DMS153 (cell line): ENCODE measurements at regions not wholly inside any gene's neighbourhood (a gene's known extent, or its start where the extent isn't known, plus 50 kb on each side); places are given as distances from the start of the nearest gene placed in this dataset.
"Not testable (repeated sequence)": the region's sequence is repeated elsewhere in the genome, so short reads cannot be mapped to it uniquely, and the experiment has no call there.

Source experiments
- DNase-seq: peaks from one replicate; lab custom pipeline; 2025; lab: John Stamatoyannopoulos, UW

- DNase-seq: no peak
Measured at GRCh38 chr21:35982717-35983116, 77.6 kb downstream of the SETD4 start.

- no peak for DNase-seq
Measured at GRCh38 chr21:35981514-35982070, 78.7 kb downstream of the SETD4 start.

- DNase-seq: no peak
Measured at GRCh38 chr21:35980821-35981220, 79.5 kb downstream of the SETD4 start.

DNA sequence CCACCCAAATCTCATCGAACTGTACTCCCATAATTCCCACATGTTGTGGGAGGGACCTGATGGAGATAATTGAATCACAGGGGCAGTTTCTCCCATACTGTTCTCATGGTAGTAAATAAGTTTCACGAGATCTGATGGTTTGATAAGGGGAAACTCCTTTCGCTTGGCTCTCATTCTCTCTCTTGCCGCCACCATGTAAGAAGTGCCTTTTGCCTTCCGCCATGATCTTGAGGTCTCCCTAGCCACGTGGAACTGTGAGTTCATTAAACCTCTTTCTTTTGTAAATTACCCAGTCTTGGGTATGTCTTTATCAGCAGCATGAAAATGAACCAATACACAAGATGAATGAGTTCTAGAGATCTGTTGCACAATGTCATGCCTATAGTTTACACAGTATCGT lies 82.5 kb downstream of the SETD4 start:
- not testable (repeated sequence) for DNase-seq

DNA sequence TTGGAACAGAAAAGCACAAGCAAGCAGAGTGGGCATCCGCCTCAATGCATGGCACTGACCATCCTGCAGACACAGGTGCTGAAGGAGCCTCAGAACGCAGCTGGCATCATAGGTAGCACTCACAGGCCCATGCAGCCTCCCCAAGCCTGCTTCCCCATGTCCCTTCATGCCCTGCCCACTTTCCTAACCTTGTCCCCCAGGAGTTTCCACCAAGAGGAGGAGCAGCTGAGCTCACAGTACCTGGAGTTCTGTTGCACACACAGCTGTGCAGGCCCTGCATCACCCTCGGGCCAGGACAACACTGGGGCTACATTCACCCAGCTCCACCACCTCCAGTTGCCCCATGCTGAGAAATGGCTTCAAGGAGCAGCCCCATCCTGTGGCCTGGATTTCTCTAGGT lies 83.4 kb downstream of the SETD4 start:
- no peak for DNase-seq

DNA sequence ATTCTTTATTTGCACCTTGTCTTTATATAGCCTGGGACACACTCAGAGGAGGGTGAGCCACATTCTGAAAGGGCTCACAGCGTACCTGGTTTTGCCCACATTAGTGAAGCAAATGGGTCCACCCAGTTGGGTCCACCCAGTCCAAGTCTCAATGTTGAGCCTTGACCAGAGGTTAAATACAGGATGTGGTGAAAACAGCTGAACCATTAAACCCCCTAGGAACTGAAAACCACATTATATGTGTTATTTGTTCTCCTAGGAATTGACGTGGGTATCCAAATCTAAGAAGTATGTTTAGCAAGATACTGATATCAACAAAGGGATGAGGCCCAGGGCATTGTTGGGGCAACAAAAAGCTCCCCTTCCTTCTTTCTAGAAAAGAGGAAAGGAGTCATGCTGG lies 83.8 kb downstream of the SETD4 start:
- DNase-seq: no peak

GRCh38 chr21:35974775-35975174 lies 85.6 kb downstream of the SETD4 start:
- DNase-seq: peak; percentile 98

DNA sequence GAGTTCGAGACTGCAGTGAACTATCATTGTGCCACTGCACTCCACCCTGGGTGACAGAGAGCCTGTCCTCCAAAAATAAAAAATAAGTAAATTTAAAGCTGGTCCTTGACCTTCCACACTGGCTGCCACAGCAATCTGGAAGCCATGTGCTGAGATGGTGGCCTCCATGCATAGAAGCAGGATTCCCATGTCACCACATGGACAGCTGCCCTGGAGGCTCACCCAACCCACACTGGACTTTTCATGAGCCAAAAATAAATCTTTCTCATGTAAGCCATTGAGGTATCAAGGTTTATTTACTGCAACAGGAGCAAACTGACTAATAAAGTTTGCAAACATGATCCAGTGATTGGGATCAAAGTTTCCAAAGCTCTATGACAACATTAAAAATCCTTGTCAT lies 88.5 kb downstream of the SETD4 start:
- no peak for DNase-seq

- no peak for DNase-seq
Measured at GRCh38 chr21:35969281-35969680, 91.0 kb downstream of the SETD4 start.

DNA sequence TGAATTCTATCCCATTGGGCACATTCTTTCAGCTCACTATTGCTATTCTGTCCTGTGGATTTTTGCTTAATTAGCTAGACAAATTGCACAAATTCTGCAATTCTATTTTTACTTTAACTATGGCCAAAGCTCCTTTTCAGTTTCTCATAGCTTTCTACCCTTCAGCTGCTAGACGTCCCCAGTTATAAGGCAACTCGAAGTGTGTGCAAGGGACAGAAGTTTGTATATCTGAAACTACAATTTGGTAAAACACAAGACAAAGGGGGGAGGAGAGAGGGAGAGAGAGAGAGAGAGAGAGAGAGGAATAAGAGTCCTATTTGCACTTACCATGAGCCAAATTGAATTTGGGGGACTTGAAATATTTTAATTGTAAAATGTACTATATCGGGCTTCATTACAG lies 91.8 kb downstream of the SETD4 start:
- no peak for DNase-seq

DNA sequence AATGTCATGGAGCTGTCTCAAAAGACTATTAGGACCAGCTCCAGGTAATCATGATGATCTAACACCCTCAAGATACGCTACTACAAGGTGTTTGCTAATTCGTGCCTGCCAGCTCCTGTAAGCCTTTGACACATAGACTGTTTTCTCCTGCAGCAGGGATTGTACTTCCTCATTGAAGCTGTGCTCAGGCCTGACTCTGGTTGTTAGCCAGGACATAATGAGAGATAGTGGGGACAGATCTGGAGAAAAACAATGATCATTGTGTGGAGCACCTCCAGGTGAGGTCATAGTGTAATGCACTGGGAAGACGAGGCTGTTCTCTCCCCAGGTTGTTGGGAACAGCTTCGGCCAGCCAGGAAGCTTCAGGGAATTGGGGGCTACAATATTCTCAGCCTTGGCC lies 94.6 kb downstream of the SETD4 start:
- no peak for DNase-seq

DNA sequence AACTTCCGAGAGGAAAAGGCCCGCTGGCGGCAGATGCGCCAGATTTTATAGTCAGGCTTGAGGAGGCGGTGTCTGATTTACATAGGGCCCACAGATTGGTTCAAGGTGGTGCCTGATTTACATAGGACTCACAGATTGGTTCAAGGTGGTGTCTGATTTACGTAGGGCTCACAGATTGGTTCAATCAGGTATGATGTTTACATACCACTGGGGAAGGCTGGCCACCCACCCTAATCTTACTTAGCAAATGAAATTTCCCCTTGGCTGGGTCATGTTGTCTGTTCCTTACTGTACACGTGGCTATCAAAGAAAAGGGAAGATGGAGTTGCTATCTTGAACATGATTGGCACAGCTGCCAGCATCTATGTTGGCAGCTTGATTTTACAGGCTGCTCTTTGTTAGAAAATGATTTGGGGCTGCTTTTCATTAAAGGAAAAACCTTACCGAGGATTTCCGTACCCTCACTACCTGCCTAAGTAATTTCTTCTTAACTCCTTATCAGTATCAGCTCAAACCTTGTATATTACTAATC lies 96.3 kb downstream of the SETD4 start:
- no peak for DNase-seq

DNA sequence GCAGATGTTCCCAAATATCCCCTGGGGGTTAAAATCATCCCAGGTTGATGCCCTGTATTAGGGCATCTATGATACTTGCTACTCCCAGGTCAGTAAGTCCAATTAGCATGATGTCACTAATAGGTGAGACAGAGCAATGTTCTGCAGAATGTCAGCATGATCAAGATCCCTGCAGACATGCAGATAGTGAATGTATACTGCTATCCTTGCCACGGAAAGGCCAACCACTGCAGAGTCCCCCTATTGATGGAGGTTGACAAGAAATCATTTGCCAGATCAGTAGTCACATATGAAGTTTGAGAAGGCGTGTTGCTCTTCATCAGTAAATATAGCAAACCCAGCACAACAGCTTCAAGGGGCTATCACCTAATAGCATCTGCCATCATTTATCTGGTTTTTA lies 97.4 kb downstream of the SETD4 start:
- DNase-seq: no peak

DNA sequence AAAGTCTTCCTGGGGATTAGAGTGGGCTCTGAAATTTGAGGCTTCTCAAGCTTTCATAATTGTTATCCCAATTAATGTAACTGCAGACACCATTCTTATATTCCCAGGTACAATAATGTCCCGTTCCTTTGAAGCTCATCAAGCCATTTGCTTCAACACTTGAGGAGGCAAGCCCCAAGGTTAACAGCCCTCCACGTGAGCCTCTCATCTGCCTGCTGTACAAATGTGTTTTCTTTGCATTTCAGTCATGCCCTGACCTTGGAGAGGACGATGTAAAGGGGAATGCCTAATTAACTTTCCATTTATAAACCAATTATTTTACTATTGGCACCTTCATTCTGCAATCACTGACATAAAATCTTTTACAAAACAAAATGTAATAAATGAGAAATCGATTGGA lies 106.3 kb downstream of the SETD4 start:
- no peak for DNase-seq

DNA sequence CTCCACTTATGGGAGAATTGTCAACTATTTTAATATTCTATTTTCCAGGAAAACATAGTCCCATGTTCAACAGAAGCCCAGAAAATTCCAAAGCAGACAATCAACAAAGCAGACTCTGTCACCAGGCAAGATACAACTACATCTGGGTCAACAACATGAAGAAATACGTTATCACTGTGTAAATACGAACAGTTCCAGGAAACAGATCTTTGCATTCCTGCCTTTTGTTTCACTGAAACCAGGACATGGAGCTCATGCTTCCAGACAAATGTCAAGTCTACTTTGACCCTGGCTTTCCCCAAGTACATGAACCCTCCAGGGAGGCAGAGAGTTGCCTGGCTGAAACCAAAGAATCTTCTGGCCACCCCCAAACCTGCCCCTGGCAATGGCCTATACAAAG lies 106.7 kb downstream of the SETD4 start:
- DNase-seq: peak; percentile 26

DNA sequence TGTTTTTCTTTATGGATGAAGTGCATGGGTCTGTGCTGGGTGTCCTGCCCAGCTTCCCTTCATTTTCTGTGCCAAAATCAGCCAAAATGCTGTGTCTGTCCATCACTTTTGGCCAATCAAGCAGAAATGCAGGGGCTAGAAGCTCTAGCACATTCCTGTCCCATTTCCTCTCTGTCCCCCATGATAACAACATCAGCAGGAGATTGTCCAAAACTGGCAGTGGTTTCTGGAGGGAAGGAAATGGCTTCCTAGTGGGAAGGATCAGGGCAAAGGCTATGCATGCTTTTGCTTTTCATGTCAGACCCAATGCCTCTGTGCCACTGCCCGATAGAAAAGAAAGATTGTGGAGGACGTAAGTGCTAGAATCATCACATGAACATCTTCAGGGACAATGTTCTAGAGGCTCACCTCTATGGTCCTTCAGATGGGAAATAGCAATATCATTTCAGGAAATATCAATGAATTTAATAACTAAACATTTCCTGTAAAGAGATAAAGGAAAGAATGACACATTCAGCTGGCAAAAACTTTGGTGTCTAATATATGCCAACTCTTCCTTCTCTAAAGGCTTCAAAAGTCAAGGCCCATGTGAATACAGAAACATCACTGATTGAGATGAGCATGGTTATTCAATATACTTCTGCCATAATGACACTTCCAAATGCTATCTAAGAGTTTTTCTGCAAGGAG lies 107.5 kb downstream of the SETD4 start:
- no peak for DNase-seq

DNA sequence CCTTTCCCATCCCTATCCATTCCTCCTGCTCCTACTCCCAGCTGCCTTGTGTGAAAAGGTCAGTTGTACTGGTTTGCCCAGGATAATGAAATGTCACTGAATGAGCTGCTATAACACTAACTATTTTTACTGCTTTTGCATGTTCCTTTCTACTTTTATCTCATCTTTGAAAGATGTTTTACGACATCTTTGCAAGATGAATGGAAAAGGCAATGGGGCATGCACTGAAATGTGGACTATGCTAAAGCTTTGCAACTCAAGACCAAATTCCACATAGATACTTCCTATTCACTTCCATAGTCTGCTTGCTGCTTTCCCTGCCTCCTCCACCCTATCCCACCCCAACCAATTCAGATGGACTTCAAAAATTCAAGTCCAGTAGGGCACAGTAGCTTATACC lies 111.3 kb downstream of the SETD4 start:
- no peak for DNase-seq

DNA sequence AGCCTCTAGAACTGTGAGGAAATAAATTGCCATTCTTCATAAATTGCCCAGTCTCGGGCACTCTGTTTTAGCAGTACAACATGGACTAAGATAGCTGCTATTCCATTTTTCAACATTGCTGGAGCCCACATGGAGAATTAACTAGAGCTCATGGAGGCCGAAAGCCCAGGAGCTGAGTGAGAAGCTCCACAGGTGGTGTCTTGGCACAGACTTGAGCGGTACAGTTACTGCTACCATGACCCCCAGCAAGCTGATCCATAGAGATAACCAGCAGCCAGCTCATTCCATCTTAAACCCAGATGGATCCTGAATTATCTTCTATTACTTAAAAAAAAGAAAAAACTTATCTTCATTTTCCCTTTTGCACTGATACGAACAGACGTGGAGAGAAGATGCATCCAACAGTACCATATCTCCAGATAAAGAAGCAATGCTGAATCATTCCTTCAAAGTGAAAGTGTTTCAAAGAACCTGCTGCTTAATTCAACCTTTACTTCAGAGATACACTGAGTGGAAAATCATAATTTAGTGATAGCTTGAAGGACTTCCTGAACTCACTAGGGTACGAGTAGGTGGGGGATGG lies 115.1 kb downstream of the SETD4 start:
- no peak for DNase-seq

GRCh38 chr21:35943752-35944151 lies 116.6 kb downstream of the SETD4 start:
- peak; percentile 98 for DNase-seq

GRCh38 chr21:35942211-35943144 lies 117.8 kb downstream of the SETD4 start:
- DNase-seq: no peak

DNA sequence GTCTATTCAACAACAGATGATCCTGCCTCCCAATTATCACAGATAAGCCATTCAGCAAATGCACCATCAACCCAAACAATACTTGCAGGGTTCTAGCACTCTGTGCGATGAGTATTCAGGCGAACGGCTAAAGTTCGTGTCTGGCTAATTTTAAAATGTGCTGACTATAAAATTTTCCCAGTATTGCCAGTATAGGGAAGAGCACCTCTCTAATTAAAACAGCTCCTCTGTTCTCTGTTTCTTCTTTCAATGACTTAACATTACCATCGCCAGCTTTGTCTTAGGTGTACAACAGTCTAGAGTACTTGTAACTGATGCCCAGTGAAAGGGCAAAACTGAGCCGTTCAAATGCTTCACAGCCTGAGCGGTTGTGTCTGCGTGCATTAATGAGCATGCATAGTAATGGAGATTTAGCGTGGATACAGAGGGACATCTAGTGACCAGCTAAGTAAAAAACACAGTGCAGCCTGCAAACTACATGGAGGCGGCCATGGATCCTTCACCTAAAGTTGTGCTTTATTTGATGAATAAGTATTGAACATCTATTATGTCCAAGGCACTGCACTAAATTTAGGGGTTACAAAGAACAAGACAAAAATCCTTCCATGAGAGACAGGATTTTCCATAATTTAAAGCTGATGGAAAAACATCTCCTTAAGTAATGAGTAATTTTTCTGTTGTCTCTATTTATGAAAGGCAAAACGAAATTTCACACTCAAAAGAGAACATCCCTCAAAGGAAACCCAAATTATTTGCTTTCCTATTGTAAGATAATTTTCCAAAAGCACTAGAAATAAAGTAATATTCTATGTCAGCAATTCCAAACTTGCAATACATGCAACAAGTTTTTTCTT lies 120.0 kb downstream of the SETD4 start:
- peak; percentile 79 for DNase-seq

DNA sequence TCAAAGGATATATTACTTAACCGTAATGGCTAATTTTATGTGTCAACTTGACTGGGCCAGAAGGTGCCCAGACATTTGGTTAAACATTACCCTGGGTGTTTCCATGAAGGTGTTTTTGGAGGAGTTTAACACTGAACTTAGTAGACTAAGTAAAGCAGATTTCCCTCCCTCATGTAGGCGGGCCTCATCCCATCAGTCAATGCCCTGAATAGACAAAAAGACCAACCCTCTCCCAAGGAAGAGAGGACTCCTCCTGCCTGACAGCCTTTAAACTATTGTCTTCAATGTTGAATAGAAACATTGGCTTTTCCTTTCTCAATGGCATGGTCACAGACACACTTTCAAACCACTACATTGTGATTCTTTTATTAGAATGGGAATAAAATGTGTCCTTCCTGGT lies 121.9 kb downstream of the SETD4 start:
- DNase-seq: no peak
